Calu3 (cell line): ENCODE measurements at regions not wholly inside any gene's neighbourhood (a gene's known extent, or its start where the extent isn't known, plus 50 kb on each side); places are given as distances from the start of the nearest gene placed in this dataset.
"Not testable (repeated sequence)": the region's sequence is repeated elsewhere in the genome, so short reads cannot be mapped to it uniquely, and the experiment has no call there.

Experiments used
- BruUV-seq: library from RNA; stranded (reverse); fragments of 400-500 nt; replicated peaks from 2 replicates; lab custom pipeline; 2021; lab: Mats Ljungman, UMichigan
- CTCF ChIA-PET: fragments of 300-600 bp; sonication (Branson Sonifier 250); formaldehyde crosslinking; loops from one replicate; lab custom pipeline; 2022; ENCODE audit warnings: antibody characterized with exemption; lab: Charles Lee
- DNase-seq: peaks from one replicate; pipeline ENCODE4 v3.0.0; 2022
- H3K27ac Mint-ChIP-seq: one replicate; pipeline ENCODE4 v1.8.0; 2022; ENCODE audit warnings: mixed read lengths; ENCODE audit not compliant: unreplicated experiment
- H3K27me3 Mint-ChIP-seq: one replicate; pipeline ENCODE4 v1.8.0; 2022; ENCODE audit warnings: mixed read lengths; ENCODE audit not compliant: unreplicated experiment
- H3K36me3 Mint-ChIP-seq: one replicate; pipeline ENCODE4 v1.8.0; 2022; ENCODE audit warnings: mild to moderate bottlenecking, moderate library complexity, mixed read lengths; ENCODE audit not compliant: insufficient read depth, unreplicated experiment
- H3K4me1 Mint-ChIP-seq: one replicate; pipeline ENCODE4 v1.8.0; 2022; ENCODE audit warnings: mild to moderate bottlenecking, low read depth, mixed read lengths; ENCODE audit not compliant: unreplicated experiment
- H3K4me3 Mint-ChIP-seq: one replicate; pipeline ENCODE4 v1.8.0; 2022; ENCODE audit warnings: mild to moderate bottlenecking, low read depth, moderate library complexity, mixed read lengths; ENCODE audit not compliant: unreplicated experiment
- H3K9me3 Mint-ChIP-seq: one replicate; pipeline ENCODE4 v1.8.0; 2022; ENCODE audit warnings: low read depth, mixed read lengths; ENCODE audit not compliant: unreplicated experiment
- CTCF ChIP-seq: fragments of 200-600 bp; IDR thresholded peaks from one replicate; pipeline ENCODE4 v1.8.0; 2022; ENCODE audit warnings: antibody characterized with exemption; ENCODE audit not compliant: unreplicated experiment
- intact Hi-C: fragments of 100-400 bp; cut with micrococcal nuclease; formaldehyde crosslinking; loops from one replicate; pipeline ENCODE4 v1.10.0; 2022; ENCODE audit not compliant: unreplicated experiment

GRCh38 chr10:33008499-33009243 lies 50.6 kb upstream of the ITGB1 start:
- CTCF ChIA-PET: interaction anchor here (0.7 to 2.7 kb wide), 15 partner anchors 13 to 216 kb away, joined by 3 to 30 read pairs (median 7); no protein-coding TSS in a partner anchor
- Mint-ChIP-seq H3K9me3 (no peaks in the 10 kb centered on the region), H3K27me3 (no peaks in the 10 kb centered on the region), H3K36me3 (peaks cover 39% of the 10 kb centered on the region), H3K4me1 (peaks cover 38% of the 10 kb centered on the region), H3K27ac (peak overlapping the region; percentile 83), H3K4me3 (peak overlapping the region; percentile 8)
- TF ChIP-seq CTCF: peak; percentile 89
- peak; percentile 80 for DNase-seq
- BruUV-seq: no TSS peak
- intact Hi-C loops: loop anchor here (1.0 to 10.0 kb wide), 5 partner anchors 111 to 751 kb away; partner anchors contain the start of gene CCDC7

- Mint-ChIP-seq H3K27ac (peak overlapping the region; percentile 83), H3K4me1 (peaks cover 44% of the 10 kb centered on the region), H3K36me3 (peaks cover 47% of the 10 kb centered on the region)
- H3K4me3 Mint-ChIP-seq, DNase-seq, H3K9me3 Mint-ChIP-seq, H3K27me3 Mint-ChIP-seq, BruUV-seq: not testable (repeated sequence)
- intact Hi-C loops: loop anchor here (1.0 to 10.0 kb wide), 5 partner anchors 111 to 751 kb away; partner anchors contain the start of gene CCDC7
- CTCF ChIA-PET: interaction anchor here (1.8 kb wide), 1 partner anchor 48 kb away, joined by 10 read pairs; no protein-coding TSS in a partner anchor
These were observed 49.8 kb upstream of the ITGB1 start for GRCh38 chr10:33007731-33008381.
